NCI-H2029 (cell line): ENCODE measurements at regions not wholly inside any gene's neighbourhood (a gene's known extent, or its start where the extent isn't known, plus 50 kb on each side); places are given as distances from the start of the nearest gene placed in this dataset.

Experiments used
- DNase-seq: peaks from one replicate; lab custom pipeline; 2025; lab: John Stamatoyannopoulos, UW

- DNase-seq, result no peak
Observed at GRCh38 chr4:137632842-137633241, 100.5 kb upstream of the PCDH18 start.

- DNase-seq, result no peak
Observed at GRCh38 chr4:137631605-137632004, 99.3 kb upstream of the PCDH18 start.

- DNase-seq, result no peak
Observed at GRCh38 chr4:137630252-137630651, 98.0 kb upstream of the PCDH18 start.

- DNase-seq, result no peak
Observed at GRCh38 chr4:137627739-137628460, 95.6 kb upstream of the PCDH18 start.

GRCh38 chr4:137626942-137627738, 94.8 kb upstream of the PCDH18 start:
- DNase-seq, result no peak

- peak; percentile 51 for DNase-seq
Observed at GRCh38 chr4:137623013-137623412, 90.7 kb upstream of the PCDH18 start.

- DNase-seq, result no peak
Observed at GRCh38 chr4:137621056-137621455, 88.8 kb upstream of the PCDH18 start.

- peak; percentile 80 for DNase-seq
Observed at GRCh38 chr4:137614491-137614890, 82.2 kb upstream of the PCDH18 start.

- DNase-seq, result no peak
Observed at GRCh38 chr4:137611998-137612700, 79.9 kb upstream of the PCDH18 start.

- DNase-seq, result no peak
Observed at GRCh38 chr4:137610960-137611359, 78.7 kb upstream of the PCDH18 start.

- no peak for DNase-seq
Observed at GRCh38 chr4:137609718-137610430, 77.6 kb upstream of the PCDH18 start.

- no peak for DNase-seq
Observed at GRCh38 chr4:137608085-137608484, 75.8 kb upstream of the PCDH18 start.

- no peak for DNase-seq
Observed at GRCh38 chr4:137602436-137602835, 70.1 kb upstream of the PCDH18 start.

- no peak for DNase-seq
Observed at GRCh38 chr4:137601934-137602333, 69.6 kb upstream of the PCDH18 start.

GRCh38 chr4:137599734-137600133, 67.4 kb upstream of the PCDH18 start:
- DNase-seq, result no peak

GRCh38 chr4:137597752-137598430, 65.6 kb upstream of the PCDH18 start:
- DNase-seq, result no peak

- no peak for DNase-seq
Observed at GRCh38 chr4:137587796-137588195, 55.5 kb upstream of the PCDH18 start.

- no peak for DNase-seq
Observed at GRCh38 chr4:137583671-137584070, 51.4 kb upstream of the PCDH18 start.
